ENCODE measurements at regions not wholly inside any gene's neighbourhood (a gene's known extent, or its start where the extent isn't known, plus 50 kb on each side); places are given as distances from the start of the nearest gene placed in this dataset.
A peak's percentile ranks its signal among the peaks of the same experiment; 100 is the strongest.

GRCh38 chr4:31059753-31060522 lies 339.8 kb downstream of the PCDH7 start:
- DNase-seq (ENCODE audit: low spot score): no peak

GRCh38 chr4:31065086-31065485 lies 344.9 kb downstream of the PCDH7 start:
- DNase-seq (ENCODE audit: low spot score): no peak

GRCh38 chr4:31068257-31069075 lies 348.3 kb downstream of the PCDH7 start:
- no peak for DNase-seq (ENCODE audit: low spot score)

- DNase-seq (ENCODE audit: low spot score): no peak
Measured at GRCh38 chr4:31069151-31069550, 349.0 kb downstream of the PCDH7 start.

GRCh38 chr4:31071508-31072486 lies 351.6 kb downstream of the PCDH7 start:
- no peak for DNase-seq (ENCODE audit: low spot score)

- no peak for DNase-seq (ENCODE audit: low spot score)
Measured at GRCh38 chr4:31075969-31076368, 355.8 kb downstream of the PCDH7 start.

- DNase-seq (ENCODE audit: low spot score): no peak
Measured at GRCh38 chr4:31078661-31079060, 358.5 kb downstream of the PCDH7 start.

- DNase-seq (ENCODE audit: low spot score): no peak
Measured at GRCh38 chr4:31080887-31081286, 360.7 kb downstream of the PCDH7 start.

- no peak for DNase-seq (ENCODE audit: low spot score)
Measured at GRCh38 chr4:31081366-31081765, 361.2 kb downstream of the PCDH7 start.

- DNase-seq (ENCODE audit: low spot score): no peak
Measured at GRCh38 chr4:31083456-31083855, 363.3 kb downstream of the PCDH7 start.

- no peak for DNase-seq (ENCODE audit: low spot score)
Measured at GRCh38 chr4:31084806-31085416, 364.7 kb downstream of the PCDH7 start.

- no peak for DNase-seq (ENCODE audit: low spot score)
Measured at GRCh38 chr4:31085689-31086088, 365.5 kb downstream of the PCDH7 start.

- DNase-seq (ENCODE audit: low spot score): no peak
Measured at GRCh38 chr4:31086756-31087330, 366.7 kb downstream of the PCDH7 start.

- no peak for DNase-seq (ENCODE audit: low spot score)
Measured at GRCh38 chr4:31088600-31089230, 368.5 kb downstream of the PCDH7 start.

GRCh38 chr4:31089815-31090214 lies 369.6 kb downstream of the PCDH7 start:
- DNase-seq (ENCODE audit: low spot score): peak; percentile 79

- no peak for DNase-seq (ENCODE audit: low spot score)
Measured at GRCh38 chr4:31094474-31094873, 374.3 kb downstream of the PCDH7 start.

GRCh38 chr4:31097999-31098398 lies 377.8 kb downstream of the PCDH7 start:
- no peak for DNase-seq (ENCODE audit: low spot score)

- DNase-seq (ENCODE audit: low spot score): no peak
Measured at GRCh38 chr4:31100536-31100935, 380.4 kb downstream of the PCDH7 start.

GRCh38 chr4:31104043-31104442 lies 383.9 kb downstream of the PCDH7 start:
- DNase-seq (ENCODE audit: low spot score): no peak

GRCh38 chr4:31104577-31104976 lies 384.4 kb downstream of the PCDH7 start:
- DNase-seq (ENCODE audit: low spot score): no peak

- DNase-seq (ENCODE audit: low spot score): no peak
Measured at GRCh38 chr4:31106419-31106818, 386.2 kb downstream of the PCDH7 start.

Data from mucosa of gallbladder (tissue), 1 donor.